ENCODE measurements at regions not wholly inside any gene's neighbourhood (a gene's known extent, or its start where the extent isn't known, plus 50 kb on each side); places are given as distances from the start of the nearest gene placed in this dataset.

DNA sequence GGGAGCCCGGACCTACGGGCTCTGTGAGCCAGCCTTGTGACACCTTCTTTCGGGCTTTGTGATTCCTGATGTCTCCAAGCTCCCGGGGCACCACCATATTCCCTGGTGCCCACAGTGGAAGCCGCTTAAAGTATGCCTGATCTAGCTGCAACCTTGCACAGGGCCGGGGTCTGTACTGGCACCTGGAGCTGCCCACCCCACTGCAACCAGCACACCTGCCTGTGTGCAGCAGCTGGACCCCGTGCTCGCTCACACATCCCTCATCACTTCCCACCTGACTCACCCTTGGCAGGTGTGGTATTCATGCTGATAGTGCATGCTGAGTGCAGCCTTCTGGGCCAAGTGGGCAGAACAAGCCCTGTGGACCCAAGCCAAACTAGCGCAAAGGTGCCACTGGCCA is 1981.1 kb upstream of the PCDH20 start:
- no peak overlapping the region for H3K4me2 ChIP-seq (ENCODE audit: control insufficient read depth, insufficient read depth)
- no TSS peak for BruUV-seq (replicated peaks)
- FAIRE-seq: no peak
- H3K9ac ChIP-seq (ENCODE audit: control insufficient read depth, insufficient read depth, low read length): no peak overlapping the region
- H4K20me1 ChIP-seq (ENCODE audit: control insufficient read depth, insufficient read depth): no peaks in the 10 kb centered on the region
- H3K36me3 ChIP-seq (ENCODE audit: control insufficient read depth in 2 of 2, insufficient read depth in 2 of 2, low read length in 1 of 2): no peaks in the 10 kb centered on the region
- no peak for DNase-seq (ENCODE audit: low read depth, low spot score)
- H3K4me1 ChIP-seq (ENCODE audit: control insufficient read depth, insufficient read depth, low read length): no peaks in the 10 kb centered on the region
- ATAC-seq: no peak; the same call in 2 of the 3 replicates
- no peak overlapping the region for H3K4me3 ChIP-seq
- in situ Hi-C loops (cut with MboI) (no loop called here), intact Hi-C loops (cut with micrococcal nuclease; ENCODE audit: unreplicated experiment) (no loop called here)
- TF ChIP-seq KAT2A (conservative IDR thresholded peaks at IDR 0.05; ENCODE audit: control insufficient read depth, low read depth, low read length) (no peak), KLF5 (IDR thresholded peaks at IDR 0.05; ENCODE audit: partially characterized antibody) (no peak), PML (IDR thresholded peaks at IDR 0.05; ENCODE audit: low read length) (no peak), CEBPB (IDR thresholded peaks at IDR 0.05; ENCODE audit: borderline replicate concordance in 1 of 2, low read depth in 2 of 2, low read length in 2 of 2) (no peak), TAF1 (IDR thresholded peaks at IDR 0.05; ENCODE audit: borderline replicate concordance, low read depth, low read length) (no peak), NFXL1 (IDR thresholded peaks at IDR 0.05; ENCODE audit: borderline replicate concordance) (no peak), NRF1 (conservative IDR thresholded peaks at IDR 0.05; ENCODE audit: low read depth, low read length) (no peak), PAX5 (IDR thresholded peaks at IDR 0.05; ENCODE audit: borderline replicate concordance, low read depth, low read length) (no peak), RCOR1 (conservative IDR thresholded peaks at IDR 0.05; ENCODE audit: low read depth, low read length) (no peak), CHD2 (IDR thresholded peaks at IDR 0.05; ENCODE audit: borderline replicate concordance, low read depth, low read length) (no peak), SREBF2 (IDR thresholded peaks at IDR 0.05; ENCODE audit: low read length) (no peak), CHD4 (IDR thresholded peaks at IDR 0.05) (no peak)
- TF ChIP-seq, protein P1, sequence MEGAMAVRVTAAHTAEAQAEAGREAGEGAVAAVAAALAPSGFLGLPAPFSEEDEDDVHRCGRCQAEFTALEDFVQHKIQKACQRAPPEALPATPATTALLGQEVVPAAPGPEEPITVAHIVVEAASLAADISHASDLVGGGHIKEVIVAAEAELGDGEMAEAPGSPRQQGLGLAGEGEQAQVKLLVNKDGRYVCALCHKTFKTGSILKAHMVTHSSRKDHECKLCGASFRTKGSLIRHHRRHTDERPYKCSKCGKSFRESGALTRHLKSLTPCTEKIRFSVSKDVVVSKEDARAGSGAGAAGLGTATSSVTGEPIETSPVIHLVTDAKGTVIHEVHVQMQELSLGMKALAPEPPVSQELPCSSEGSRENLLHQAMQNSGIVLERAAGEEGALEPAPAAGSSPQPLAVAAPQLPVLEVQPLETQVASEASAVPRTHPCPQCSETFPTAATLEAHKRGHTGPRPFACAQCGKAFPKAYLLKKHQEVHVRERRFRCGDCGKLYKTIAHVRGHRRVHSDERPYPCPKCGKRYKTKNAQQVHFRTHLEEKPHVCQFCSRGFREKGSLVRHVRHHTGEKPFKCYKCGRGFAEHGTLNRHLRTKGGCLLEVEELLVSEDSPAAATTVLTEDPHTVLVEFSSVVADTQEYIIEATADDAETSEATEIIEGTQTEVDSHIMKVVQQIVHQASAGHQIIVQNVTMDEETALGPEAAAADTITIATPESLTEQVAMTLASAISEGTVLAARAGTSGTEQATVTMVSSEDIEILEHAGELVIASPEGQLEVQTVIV (IDR thresholded peaks at IDR 0.05; ENCODE audit: borderline replicate concordance, partially characterized antibody): no peak
- TF ChIP-seq, protein P2, sequence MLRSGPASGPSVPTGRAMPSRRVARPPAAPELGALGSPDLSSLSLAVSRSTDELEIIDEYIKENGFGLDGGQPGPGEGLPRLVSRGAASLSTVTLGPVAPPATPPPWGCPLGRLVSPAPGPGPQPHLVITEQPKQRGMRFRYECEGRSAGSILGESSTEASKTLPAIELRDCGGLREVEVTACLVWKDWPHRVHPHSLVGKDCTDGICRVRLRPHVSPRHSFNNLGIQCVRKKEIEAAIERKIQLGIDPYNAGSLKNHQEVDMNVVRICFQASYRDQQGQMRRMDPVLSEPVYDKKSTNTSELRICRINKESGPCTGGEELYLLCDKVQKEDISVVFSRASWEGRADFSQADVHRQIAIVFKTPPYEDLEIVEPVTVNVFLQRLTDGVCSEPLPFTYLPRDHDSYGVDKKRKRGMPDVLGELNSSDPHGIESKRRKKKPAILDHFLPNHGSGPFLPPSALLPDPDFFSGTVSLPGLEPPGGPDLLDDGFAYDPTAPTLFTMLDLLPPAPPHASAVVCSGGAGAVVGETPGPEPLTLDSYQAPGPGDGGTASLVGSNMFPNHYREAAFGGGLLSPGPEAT (IDR thresholded peaks at IDR 0.05; ENCODE audit: low read depth): no peak
- TF ChIP-seq, protein P3, sequence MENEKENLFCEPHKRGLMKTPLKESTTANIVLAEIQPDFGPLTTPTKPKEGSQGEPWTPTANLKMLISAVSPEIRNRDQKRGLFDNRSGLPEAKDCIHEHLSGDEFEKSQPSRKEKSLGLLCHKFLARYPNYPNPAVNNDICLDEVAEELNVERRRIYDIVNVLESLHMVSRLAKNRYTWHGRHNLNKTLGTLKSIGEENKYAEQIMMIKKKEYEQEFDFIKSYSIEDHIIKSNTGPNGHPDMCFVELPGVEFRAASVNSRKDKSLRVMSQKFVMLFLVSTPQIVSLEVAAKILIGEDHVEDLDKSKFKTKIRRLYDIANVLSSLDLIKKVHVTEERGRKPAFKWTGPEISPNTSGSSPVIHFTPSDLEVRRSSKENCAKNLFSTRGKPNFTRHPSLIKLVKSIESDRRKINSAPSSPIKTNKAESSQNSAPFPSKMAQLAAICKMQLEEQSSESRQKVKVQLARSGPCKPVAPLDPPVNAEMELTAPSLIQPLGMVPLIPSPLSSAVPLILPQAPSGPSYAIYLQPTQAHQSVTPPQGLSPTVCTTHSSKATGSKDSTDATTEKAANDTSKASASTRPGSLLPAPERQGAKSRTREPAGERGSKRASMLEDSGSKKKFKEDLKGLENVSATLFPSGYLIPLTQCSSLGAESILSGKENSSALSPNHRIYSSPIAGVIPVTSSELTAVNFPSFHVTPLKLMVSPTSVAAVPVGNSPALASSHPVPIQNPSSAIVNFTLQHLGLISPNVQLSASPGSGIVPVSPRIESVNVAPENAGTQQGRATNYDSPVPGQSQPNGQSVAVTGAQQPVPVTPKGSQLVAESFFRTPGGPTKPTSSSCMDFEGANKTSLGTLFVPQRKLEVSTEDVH (IDR thresholded peaks at IDR 0.05; ENCODE audit: low read depth, partially characterized antibody): no peak
- RAD21 ChIA-PET (ENCODE audit: unreplicated experiment): no interaction called here
- H3K9me3 ChIP-seq (replicated peaks; ENCODE audit: control insufficient read depth, insufficient read depth, low read length): no peaks in the 10 kb centered on the region
- CTCF ChIA-PET: no interaction called here
- H3K27ac ChIP-seq (ENCODE audit: control insufficient read depth, insufficient read depth): no peak overlapping the region
- no peaks in the 10 kb centered on the region for H3K79me2 ChIP-seq (ENCODE audit: control insufficient read depth, insufficient read depth, low read length)
- POLR2A ChIA-PET: no interaction called here
- H2AFZ ChIP-seq (ENCODE audit: control insufficient read depth, low read depth, low read length): no peak overlapping the region
- no peaks in the 10 kb centered on the region for H3K27me3 ChIP-seq (replicated peaks in 1 of 2; ENCODE audit: control insufficient read depth in 2 of 2, insufficient read depth in 2 of 2, low read length in 1 of 2)
- WGBS (ENCODE audit: insufficient coverage, insufficient replicate concordance, low lambda C conversion rate, missing lambda C conversion rate): 24% methylated on average over 9 of the region's 9 CpGs
- SMC1A ChIA-PET (ENCODE audit: uncharacterized antibody, unreplicated experiment): no interaction called here
